ENCODE measurements at regions not wholly inside any gene's neighbourhood (a gene's known extent, or its start where the extent isn't known, plus 50 kb on each side); places are given as distances from the start of the nearest gene placed in this dataset.
"Not testable (repeated sequence)": the region's sequence is repeated elsewhere in the genome, so short reads cannot be mapped to it uniquely, and the experiment has no call there.

- DNase-seq = peak; percentile 69
These were observed 59.5 kb upstream of the NEIL3 start for GRCh38 chr4:177250056-177250696.

DNA sequence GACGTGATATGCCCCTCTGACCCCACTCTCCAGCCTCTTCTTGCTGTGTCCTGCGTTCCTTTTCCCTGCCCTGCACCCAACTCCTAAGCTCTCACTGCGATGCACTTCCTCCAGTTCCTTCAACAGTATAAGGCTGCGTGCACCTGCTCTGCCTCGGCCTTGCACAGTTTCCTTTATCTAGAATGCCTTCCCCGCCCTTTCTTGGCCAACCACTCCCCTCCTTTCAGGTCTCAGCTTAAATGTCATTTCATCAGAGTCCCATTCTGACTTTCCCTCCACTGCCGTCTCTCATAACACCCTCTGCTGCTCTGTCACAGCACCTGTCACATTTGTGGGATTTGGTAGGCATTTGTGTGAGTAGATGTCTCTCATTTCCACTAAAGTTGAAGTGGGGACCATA lies 58.4 kb upstream of the NEIL3 start:
- peak; percentile 10 for DNase-seq

GRCh38 chr4:177255359-177255758 lies 54.3 kb upstream of the NEIL3 start:
- no peak for DNase-seq

DNA sequence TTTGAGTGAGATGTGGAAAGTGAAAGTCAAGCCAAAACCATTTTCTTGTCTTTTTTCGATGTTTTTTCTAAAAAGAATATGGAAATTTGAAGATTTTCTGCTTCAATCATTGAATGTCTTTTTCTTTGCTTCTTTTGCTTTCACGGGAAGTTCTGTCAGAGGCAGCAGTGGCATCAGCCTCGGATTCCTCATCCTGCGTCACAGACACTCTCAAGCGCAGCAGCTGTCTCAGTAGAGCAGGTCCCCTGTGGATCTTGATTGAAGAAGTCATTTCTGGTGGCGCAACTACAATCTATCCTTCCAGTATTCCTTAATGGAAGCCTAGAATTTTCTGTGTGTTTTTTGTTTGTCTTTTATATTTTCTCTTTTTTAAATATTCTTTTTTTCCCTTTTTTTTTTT lies 52.7 kb upstream of the NEIL3 start:
- DNase-seq = no peak

DNA sequence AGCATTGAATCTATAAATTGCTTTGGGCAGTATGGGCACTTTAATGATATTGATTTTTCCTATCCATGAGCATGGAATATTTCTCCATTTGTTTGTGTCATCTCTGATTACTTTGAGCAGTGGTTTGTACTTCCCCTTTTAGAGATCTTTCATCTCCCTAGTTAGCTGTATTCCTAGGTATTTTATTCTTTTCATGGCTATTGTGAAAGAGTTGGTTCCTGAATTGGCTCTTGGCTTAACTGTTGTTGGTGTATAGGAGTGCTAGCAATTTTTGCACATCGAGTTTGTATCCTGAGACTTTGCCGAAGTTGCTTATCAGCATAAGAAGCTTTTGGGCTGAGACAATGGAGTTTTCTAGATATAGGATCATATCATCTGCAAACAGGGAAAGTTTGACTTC lies 50.2 kb upstream of the NEIL3 start:
- DNase-seq = not testable (repeated sequence)

All from CD4-positive, alpha-beta T cell treated with Interleukin-17A for 4 hours (primary cell).